ENCODE measurements at regions not wholly inside any gene's neighbourhood (a gene's known extent, or its start where the extent isn't known, plus 50 kb on each side); places are given as distances from the start of the nearest gene placed in this dataset.

GRCh38 chr15:61753018-61753710 is 307.1 kb downstream of the VPS13C start:
- Histone ChIP-seq H3K9ac (ENCODE audit: low read length) (no peak overlapping the region), H3K9me2 (ENCODE audit: low read depth, low read length) (no peaks in the 10 kb centered on the region), H3K27me3 (ENCODE audit: insufficient read depth, low read length) (no peaks in the 10 kb centered on the region), H4K20me1 (ENCODE audit: insufficient read depth, low read length) (no peaks in the 10 kb centered on the region), H3K9me3 (ENCODE audit: low read length) (no peaks in the 10 kb centered on the region), H3F3A (ENCODE audit: insufficient read depth, low read length) (no peaks in the 10 kb centered on the region), H3K36me3 (ENCODE audit: insufficient read depth, low read length) (no peaks in the 10 kb centered on the region), H3K4me3 (ENCODE audit: low read depth, low read length, poor library complexity, severe bottlenecking) (no peak overlapping the region), H3K4me1 (ENCODE audit: insufficient read depth, low read length, severe bottlenecking) (no peaks in the 10 kb centered on the region), H3K27ac (ENCODE audit: low read depth, low read length, poor library complexity, severe bottlenecking) (no peak overlapping the region), H3K79me2 (ENCODE audit: insufficient read depth, low read length) (no peaks in the 10 kb centered on the region), H2AFZ (ENCODE audit: low read length) (no peak overlapping the region), H3K4me2 (ENCODE audit: low read length) (no peak overlapping the region)
- TF ChIP-seq EZH2 (IDR thresholded peaks at IDR 0.05; ENCODE audit: borderline replicate concordance, low read length) (no peak), CTCF (IDR thresholded peaks at IDR 0.05; ENCODE audit: low read length) (no peak)

GRCh38 chr15:61752001-61752400 is 308.2 kb downstream of the VPS13C start:
- Histone ChIP-seq H3K79me2 (ENCODE audit: insufficient read depth, low read length) (no peaks in the 10 kb centered on the region), H3K4me1 (ENCODE audit: insufficient read depth, low read length, severe bottlenecking) (no peaks in the 10 kb centered on the region), H4K20me1 (ENCODE audit: insufficient read depth, low read length) (no peaks in the 10 kb centered on the region), H3K36me3 (ENCODE audit: insufficient read depth, low read length) (no peaks in the 10 kb centered on the region), H3K4me3 (ENCODE audit: low read depth, low read length, poor library complexity, severe bottlenecking) (no peak overlapping the region), H3K9me2 (ENCODE audit: low read depth, low read length) (no peaks in the 10 kb centered on the region), H3K9ac (ENCODE audit: low read length) (no peak overlapping the region), H3K9me3 (ENCODE audit: low read length) (no peaks in the 10 kb centered on the region), H3K27ac (ENCODE audit: low read depth, low read length, poor library complexity, severe bottlenecking) (no peak overlapping the region), H3K27me3 (ENCODE audit: insufficient read depth, low read length) (no peaks in the 10 kb centered on the region), H2AFZ (ENCODE audit: low read length) (no peak overlapping the region), H3K4me2 (ENCODE audit: low read length) (no peak overlapping the region), H3F3A (ENCODE audit: insufficient read depth, low read length) (no peaks in the 10 kb centered on the region)
- TF ChIP-seq CTCF (IDR thresholded peaks at IDR 0.05; ENCODE audit: low read length) (no peak), EZH2 (IDR thresholded peaks at IDR 0.05; ENCODE audit: borderline replicate concordance, low read length) (no peak)

- no peaks in the 10 kb centered on the region for H3K4me1 ChIP-seq (ENCODE audit: insufficient read depth, low read length, severe bottlenecking)
- no peaks in the 10 kb centered on the region for H3K9me3 ChIP-seq (ENCODE audit: low read length)
- no peak overlapping the region for H3K27ac ChIP-seq (ENCODE audit: low read depth, low read length, poor library complexity, severe bottlenecking)
- no peaks in the 10 kb centered on the region for H3K36me3 ChIP-seq (ENCODE audit: insufficient read depth, low read length)
- H3K79me2 ChIP-seq (ENCODE audit: insufficient read depth, low read length), result no peaks in the 10 kb centered on the region
- H3K27me3 ChIP-seq (ENCODE audit: insufficient read depth, low read length), result no peaks in the 10 kb centered on the region
- H3K9ac ChIP-seq (ENCODE audit: low read length), result no peak overlapping the region
- TF ChIP-seq CTCF (IDR thresholded peaks at IDR 0.05; ENCODE audit: low read length) (no peak), EZH2 (IDR thresholded peaks at IDR 0.05; ENCODE audit: borderline replicate concordance, low read length) (no peak)
- no peak overlapping the region for H3K4me3 ChIP-seq (ENCODE audit: low read depth, low read length, poor library complexity, severe bottlenecking)
- H2AFZ ChIP-seq (ENCODE audit: low read length), result no peak overlapping the region
- H3F3A ChIP-seq (ENCODE audit: insufficient read depth, low read length), result no peaks in the 10 kb centered on the region
- H3K4me2 ChIP-seq (ENCODE audit: low read length), result no peak overlapping the region
- H3K9me2 ChIP-seq (ENCODE audit: low read depth, low read length), result no peaks in the 10 kb centered on the region
- no peaks in the 10 kb centered on the region for H4K20me1 ChIP-seq (ENCODE audit: insufficient read depth, low read length)
Observed at GRCh38 chr15:61750271-61751084, 309.8 kb downstream of the VPS13C start.
